ENCODE measurements at regions not wholly inside any gene's neighbourhood (a gene's known extent, or its start where the extent isn't known, plus 50 kb on each side); places are given as distances from the start of the nearest gene placed in this dataset.

GRCh38 chr2:94970353-94970752, 55.2 kb upstream of the MAL start:
- Histone ChIP-seq H3K9ac (ENCODE audit: low read length) (no peak overlapping the region), H3K27ac (ENCODE audit: low read depth, low read length) (no peak overlapping the region), H3K9me2 (ENCODE audit: insufficient read depth) (no peaks in the 10 kb centered on the region), H3K9me3 (ENCODE audit: control insufficient read depth in 1 of 2, insufficient read depth in 1 of 2, low read depth in 1 of 2, low read length in 2 of 2) (no peaks in the 10 kb centered on the region), H3K4me3 (replicated peaks in 1 of 2; ENCODE audit: low read depth in 1 of 2, low read length in 2 of 2) (no peak overlapping the region), H3K36me3 (ENCODE audit: control insufficient read depth in 1 of 2, insufficient read depth in 2 of 2, low read length in 2 of 2) (no peaks in the 10 kb centered on the region), H3K4me2 (ENCODE audit: low read length) (no peak overlapping the region), H2AFZ (ENCODE audit: low read depth, low read length, poor library complexity, severe bottlenecking) (no peak overlapping the region), H3K4me1 (ENCODE audit: control insufficient read depth in 1 of 2, insufficient read depth in 2 of 2, low read length in 2 of 2) (no peaks in the 10 kb centered on the region), H3K79me2 (ENCODE audit: insufficient read depth, low read length) (no peaks in the 10 kb centered on the region), H4K20me1 (ENCODE audit: insufficient read depth) (no peaks in the 10 kb centered on the region), H3K27me3 (ENCODE audit: insufficient read depth, low read length) (peaks cover 64% of the 10 kb centered on the region)
- ChIA-PET CTCF (interaction anchor here (1.0 kb wide), 1 partner anchor 13 kb away, joined by 3 read pairs; no protein-coding TSS in a partner anchor), POLR2A (no interaction called here), RAD21 (ENCODE audit: low non-redundant PET in 1 of 2, low total read pairs in 2 of 2, uncharacterized antibody in 2 of 2, unreplicated experiment in 2 of 2) (no interaction called here)
- intact Hi-C loops (cut with micrococcal nuclease) = no loop called here
- no peak for DNase-seq (ENCODE audit: low read depth, low spot score)
- BruUV-seq (replicated peaks) = no TSS peak
- TF ChIP-seq JUND (IDR thresholded peaks at IDR 0.05) (no peak), POLR2A (IDR thresholded peaks at IDR 0.05; ENCODE audit: borderline replicate concordance, extremely low read depth, insufficient read depth, insufficient read length) (no peak), ZBTB33 (IDR thresholded peaks at IDR 0.05; ENCODE audit: extremely low read depth, insufficient replicate concordance, low read length) (no peak), CTCF (IDR thresholded peaks at IDR 0.05 in 2 of 3, conservative IDR thresholded peaks at IDR 0.05 in 1 of 3; ENCODE audit: borderline replicate concordance in 1 of 3, insufficient read depth in 1 of 3, low read depth in 2 of 3, low read length in 2 of 3) (no peak; a peak in 1 of 6 replicates), RAD21 (IDR thresholded peaks at IDR 0.05; ENCODE audit: low read depth) (no peak), EZH2 (IDR thresholded peaks at IDR 0.05) (no peak), SIN3A (IDR thresholded peaks at IDR 0.05; ENCODE audit: low read depth) (no peak), MAX (IDR thresholded peaks at IDR 0.05) (no peak), EGR1 (IDR thresholded peaks at IDR 0.05; ENCODE audit: low read depth) (no peak), YY1 (IDR thresholded peaks at IDR 0.05; ENCODE audit: extremely low read depth, insufficient replicate concordance, low read depth, low read length) (no peak), POLR2AphosphoS5 (IDR thresholded peaks at IDR 0.05; ENCODE audit: low read depth, low read length) (no peak), REST (IDR thresholded peaks at IDR 0.05; ENCODE audit: low read depth) (no peak), CEBPB (IDR thresholded peaks at IDR 0.05; ENCODE audit: low read depth) (no peak), TCF7L2 (IDR thresholded peaks at IDR 0.05; ENCODE audit: borderline replicate concordance, extremely low read depth, insufficient read depth, insufficient read length) (no peak), ATF3 (IDR thresholded peaks at IDR 0.05) (no peak)
- peak; percentile 47 for ATAC-seq
